Muscle layer of duodenum (tissue), 2 donors: ENCODE measurements at regions not wholly inside any gene's neighbourhood (a gene's known extent, or its start where the extent isn't known, plus 50 kb on each side); places are given as distances from the start of the nearest gene placed in this dataset.

Experiments
- H3K27ac ChIP-seq: one replicate; pipeline ENCODE4 v1.7.0; 2013; ENCODE audit warnings: mild to moderate bottlenecking, low read length
- H3K27me3 ChIP-seq: one replicate; pipeline ENCODE4 v1.7.0; 2013; ENCODE audit warnings: low read depth, mild to moderate bottlenecking, control low read depth, low read length
- H3K36me3 ChIP-seq, 2 donors: one replicate each; pipeline ENCODE4 v1.7.0; 2013; ENCODE audit warnings: low read length in 2 of 2, control low read depth in 1 of 2, mild to moderate bottlenecking in 1 of 2; ENCODE audit not compliant: insufficient read depth in 2 of 2, control insufficient read depth in 1 of 2
- H3K4me1 ChIP-seq, 2 donors: one replicate each; pipeline ENCODE4 v1.7.0; 2013; ENCODE audit warnings: low read length in 2 of 2, mild to moderate bottlenecking in 2 of 2, control low read depth in 1 of 2, moderate library complexity in 1 of 2; ENCODE audit not compliant: insufficient read depth in 2 of 2, control insufficient read depth in 1 of 2
- H3K4me3 ChIP-seq, 2 donors: one replicate each; pipeline ENCODE4 v1.7.0; 2013; ENCODE audit warnings: low read length in 2 of 2, low read depth in 1 of 2, mild to moderate bottlenecking in 1 of 2
- H3K9me3 ChIP-seq, 2 donors: one replicate each; pipeline ENCODE4 v1.7.0; 2013; ENCODE audit warnings: low read length in 2 of 2, control low read depth in 1 of 2, mild to moderate bottlenecking in 1 of 2; ENCODE audit not compliant: control insufficient read depth in 1 of 2
- donor health status: healthy.

- no peaks in the 10 kb centered on the region for H3K9me3 ChIP-seq
- H3K27me3 ChIP-seq: no peaks in the 10 kb centered on the region
- H3K36me3 ChIP-seq: no peaks in the 10 kb centered on the region
- no peak overlapping the region for H3K4me3 ChIP-seq
- H3K27ac ChIP-seq: no peak overlapping the region
- no peaks in the 10 kb centered on the region for H3K4me1 ChIP-seq
These were observed 99.4 kb downstream of the HDGFL1 start for GRCh38 chr6:22668717-22669116.

DNA sequence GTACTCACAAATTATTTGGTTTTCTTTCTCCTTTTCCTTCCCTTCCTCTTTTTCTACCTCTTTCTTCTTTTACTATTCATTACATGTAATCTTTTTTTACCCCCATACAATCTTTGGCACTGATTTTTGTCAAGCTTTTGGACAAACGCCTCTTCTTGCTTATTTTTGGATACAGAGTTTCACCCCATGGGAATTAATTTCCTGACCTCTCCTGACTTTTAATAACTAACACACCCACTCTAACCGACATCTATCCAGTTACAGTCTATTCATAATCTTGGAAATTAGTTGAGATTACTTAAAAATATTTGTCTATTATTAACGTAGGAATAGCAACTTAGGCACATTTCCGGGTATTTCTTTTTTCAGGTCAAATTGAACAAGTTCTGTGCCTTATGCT lies 101.2 kb downstream of the HDGFL1 start:
- Histone ChIP-seq H3K36me3 (no peaks in the 10 kb centered on the region), H3K9me3 (no peaks in the 10 kb centered on the region), H3K4me1 (no peaks in the 10 kb centered on the region), H3K27me3 (no peaks in the 10 kb centered on the region), H3K27ac (no peak overlapping the region), H3K4me3 (no peak overlapping the region)

DNA sequence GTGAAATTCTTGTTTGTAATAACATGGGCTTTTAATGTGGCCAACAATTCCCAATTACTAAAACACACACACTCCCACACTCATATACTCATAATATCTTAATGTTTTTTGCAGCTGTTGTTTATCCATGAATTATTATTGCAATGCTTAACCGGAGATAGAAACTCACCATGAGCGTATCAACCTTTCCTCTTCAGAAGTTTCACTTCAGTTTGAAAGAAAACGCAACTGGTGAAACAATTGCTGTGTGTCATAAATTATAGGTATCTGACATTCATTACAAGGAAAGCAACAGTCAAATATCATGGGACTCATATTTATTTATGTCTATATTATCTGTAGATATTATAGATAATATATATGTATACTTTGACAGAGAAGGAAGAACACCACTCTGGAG lies 104.1 kb downstream of the HDGFL1 start:
- Histone ChIP-seq H3K27me3 (no peaks in the 10 kb centered on the region), H3K27ac (no peak overlapping the region), H3K9me3 (no peaks in the 10 kb centered on the region), H3K36me3 (no peaks in the 10 kb centered on the region), H3K4me3 (no peak overlapping the region), H3K4me1 (no peaks in the 10 kb centered on the region)

DNA sequence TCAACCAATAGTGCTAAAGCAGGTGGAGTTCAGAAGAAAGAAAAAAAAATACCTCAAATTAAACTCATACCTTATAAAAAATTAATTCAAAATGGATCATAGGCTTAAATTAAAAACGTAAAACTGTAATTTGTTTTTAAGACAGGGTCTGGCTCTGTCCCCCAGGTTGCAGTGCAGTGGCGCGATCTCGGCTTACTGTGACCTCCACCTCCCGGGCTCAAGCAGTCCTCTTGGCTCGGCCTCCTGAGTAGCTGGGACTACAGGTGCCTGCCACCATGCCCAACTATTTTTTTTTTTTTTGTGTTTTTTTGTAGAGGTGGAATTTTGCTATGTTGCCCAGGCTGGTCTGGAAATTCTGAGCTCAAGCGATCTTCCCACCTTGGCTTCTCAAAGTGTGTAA lies 111.6 kb downstream of the HDGFL1 start:
- no peaks in the 10 kb centered on the region for H3K4me1 ChIP-seq
- H3K36me3 ChIP-seq: no peaks in the 10 kb centered on the region
- H3K27me3 ChIP-seq: no peaks in the 10 kb centered on the region
- no peaks in the 10 kb centered on the region for H3K9me3 ChIP-seq
- no peak overlapping the region for H3K27ac ChIP-seq
- no peak overlapping the region for H3K4me3 ChIP-seq

DNA sequence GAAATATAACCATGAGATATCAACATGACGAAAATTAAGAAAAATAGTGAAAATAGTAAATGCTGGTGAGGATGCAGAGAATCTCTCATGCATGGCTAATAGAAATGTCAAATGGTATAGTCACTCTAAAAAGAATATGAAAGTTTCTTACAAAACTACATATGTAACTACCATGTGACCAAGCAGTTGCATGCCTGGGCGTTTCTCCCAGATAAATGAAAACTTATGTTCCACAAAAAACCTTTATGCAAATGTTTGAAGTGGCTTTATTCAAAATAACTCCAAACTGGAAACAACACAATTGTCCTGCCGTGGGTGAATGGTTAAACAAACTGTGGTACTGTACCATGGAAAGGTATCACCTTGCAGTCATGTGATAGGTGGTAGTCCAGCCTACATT lies 112.4 kb downstream of the HDGFL1 start:
- Histone ChIP-seq H3K27ac (no peak overlapping the region), H3K36me3 (no peaks in the 10 kb centered on the region), H3K4me1 (no peaks in the 10 kb centered on the region), H3K4me3 (no peak overlapping the region), H3K27me3 (no peaks in the 10 kb centered on the region), H3K9me3 (no peaks in the 10 kb centered on the region)

- Histone ChIP-seq H3K27ac (no peak overlapping the region), H3K9me3 (no peaks in the 10 kb centered on the region), H3K4me3 (no peak overlapping the region), H3K36me3 (no peaks in the 10 kb centered on the region), H3K4me1 (no peaks in the 10 kb centered on the region), H3K27me3 (no peaks in the 10 kb centered on the region)
These were observed 113.6 kb downstream of the HDGFL1 start for GRCh38 chr6:22682979-22683378.

DNA sequence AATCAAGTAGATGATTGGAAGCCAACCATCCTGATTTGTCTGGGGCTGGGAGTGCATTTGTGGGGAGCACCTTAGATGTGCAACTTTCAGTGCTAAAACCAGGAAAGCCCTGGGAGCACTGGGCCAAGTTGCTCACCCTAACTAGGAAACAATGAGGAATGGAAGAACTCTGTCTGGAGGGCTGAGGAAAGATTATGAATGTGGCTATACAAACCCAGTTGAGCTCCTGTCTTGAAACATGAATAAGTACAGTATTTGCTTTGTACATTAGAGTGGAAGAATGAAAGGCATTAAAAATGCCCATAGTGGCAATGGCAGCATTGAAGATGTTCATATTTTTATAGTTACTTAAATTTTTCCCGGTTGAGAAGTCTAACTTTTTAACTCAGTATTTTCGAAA lies 121.1 kb downstream of the HDGFL1 start:
- H3K4me3 ChIP-seq: no peak overlapping the region
- no peaks in the 10 kb centered on the region for H3K27me3 ChIP-seq
- H3K9me3 ChIP-seq: no peaks in the 10 kb centered on the region
- H3K4me1 ChIP-seq: no peaks in the 10 kb centered on the region
- H3K27ac ChIP-seq: no peak overlapping the region
- H3K36me3 ChIP-seq: no peaks in the 10 kb centered on the region

GRCh38 chr6:22694092-22694724 lies 124.8 kb downstream of the HDGFL1 start:
- H3K4me1 ChIP-seq: no peaks in the 10 kb centered on the region

GRCh38 chr6:22696481-22696880 lies 127.1 kb downstream of the HDGFL1 start:
- Histone ChIP-seq H3K4me1 (no peaks in the 10 kb centered on the region), H3K27me3 (no peaks in the 10 kb centered on the region), H3K27ac (no peak overlapping the region), H3K9me3 (no peaks in the 10 kb centered on the region), H3K4me3 (no peak overlapping the region), H3K36me3 (no peaks in the 10 kb centered on the region)

More at GRCh38 chr6:22694092-22694724, 124.8 kb downstream of the HDGFL1 start:
- Histone ChIP-seq H3K36me3 (no peaks in the 10 kb centered on the region), H3K9me3 (no peaks in the 10 kb centered on the region), H3K4me3 (no peak overlapping the region), H3K27me3 (no peaks in the 10 kb centered on the region), H3K27ac (no peak overlapping the region)

- no peaks in the 10 kb centered on the region for H3K27me3 ChIP-seq
- H3K4me1 ChIP-seq: no peaks in the 10 kb centered on the region
- no peaks in the 10 kb centered on the region for H3K36me3 ChIP-seq
- H3K27ac ChIP-seq: no peak overlapping the region
- H3K4me3 ChIP-seq: no peak overlapping the region
- H3K9me3 ChIP-seq: no peaks in the 10 kb centered on the region
These were observed 127.9 kb downstream of the HDGFL1 start for GRCh38 chr6:22697306-22697705.

- Histone ChIP-seq H3K9me3 (no peaks in the 10 kb centered on the region), H3K4me1 (no peaks in the 10 kb centered on the region), H3K4me3 (no peak overlapping the region), H3K36me3 (no peaks in the 10 kb centered on the region), H3K27me3 (no peaks in the 10 kb centered on the region), H3K27ac (no peak overlapping the region)
These were observed 129.8 kb downstream of the HDGFL1 start for GRCh38 chr6:22699151-22699550.

DNA sequence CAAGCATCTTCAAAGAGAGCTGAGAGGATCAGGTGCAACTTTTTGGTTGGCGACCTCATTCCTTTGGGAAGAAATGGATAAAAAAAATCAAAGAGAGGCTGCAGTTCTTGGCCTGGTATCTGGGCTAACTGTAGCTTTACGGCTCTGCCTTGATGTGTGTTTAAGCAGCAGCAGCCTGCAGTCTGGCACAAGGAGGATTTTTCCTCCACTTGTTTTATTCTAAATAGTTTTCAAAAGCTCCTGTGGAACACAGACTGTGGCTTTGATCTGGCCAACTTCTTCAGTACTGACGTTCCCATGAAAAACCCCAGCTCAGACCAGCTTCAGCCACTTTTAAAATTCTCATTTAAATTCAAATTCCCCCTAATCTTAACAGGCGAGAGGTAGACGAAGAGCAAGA lies 137.3 kb downstream of the HDGFL1 start:
- no peaks in the 10 kb centered on the region for H3K27me3 ChIP-seq
- no peaks in the 10 kb centered on the region for H3K36me3 ChIP-seq
- H3K4me3 ChIP-seq: no peak overlapping the region
- H3K4me1 ChIP-seq: peaks cover 0 to 7% of the 10 kb centered on the region in 2 donors
- H3K27ac ChIP-seq: no peak overlapping the region
- no peaks in the 10 kb centered on the region for H3K9me3 ChIP-seq
